ENCODE measurements at regions not wholly inside any gene's neighbourhood (a gene's known extent, or its start where the extent isn't known, plus 50 kb on each side); places are given as distances from the start of the nearest gene placed in this dataset.

DNA sequence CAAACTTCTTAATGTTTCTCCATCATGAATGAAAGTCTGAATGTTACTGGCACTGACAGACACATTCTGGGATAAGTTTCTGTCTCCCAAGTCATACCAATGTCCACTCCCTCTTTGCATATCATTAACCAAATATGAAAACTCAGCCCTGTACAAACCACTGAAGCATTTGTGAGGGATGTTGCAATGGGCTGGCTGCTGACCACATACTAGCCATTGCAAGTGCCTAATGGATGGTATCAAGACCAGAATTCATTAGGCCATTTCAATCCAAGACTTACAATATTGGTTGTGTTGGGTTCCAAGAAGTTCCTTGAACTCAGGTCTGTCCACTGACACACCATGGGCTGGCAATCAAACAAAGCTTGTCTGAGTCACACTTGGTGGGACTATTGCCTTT lies 73.8 kb downstream of the CBLN2 start:
- DNase-seq (ENCODE audit: low read depth) = no peak

DNA sequence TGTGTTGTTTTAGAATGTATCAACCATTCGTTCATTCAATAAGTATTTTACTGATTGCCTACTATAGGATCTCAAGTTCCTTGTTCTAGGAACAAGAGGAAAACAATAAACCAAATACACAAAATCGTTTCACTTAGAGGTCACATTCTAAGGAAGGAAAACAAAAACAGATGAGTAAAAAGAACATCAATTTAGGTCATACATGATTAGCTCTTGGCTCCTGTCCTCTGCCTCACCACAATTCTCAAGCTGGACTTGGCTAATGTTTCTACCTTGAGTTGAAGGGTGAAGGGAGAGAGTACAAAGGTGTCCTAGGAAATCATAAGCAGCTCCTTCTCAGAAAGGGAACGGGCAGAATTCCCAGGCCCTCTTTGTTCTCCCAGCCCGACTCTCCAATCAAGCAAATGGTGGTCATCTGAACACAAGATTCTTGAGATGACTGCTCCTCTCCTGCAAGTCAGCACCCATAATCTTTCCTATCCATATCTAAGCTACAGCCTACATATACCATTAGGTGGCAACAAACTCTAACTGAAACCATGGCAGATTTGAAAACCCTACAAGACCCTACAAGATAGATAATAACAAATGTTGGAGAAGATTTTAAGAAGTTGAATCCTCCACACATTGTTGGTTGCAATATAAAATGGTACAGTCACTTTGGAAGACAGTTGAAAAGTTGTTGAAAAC lies 76.0 kb downstream of the CBLN2 start:
- no peak for DNase-seq (ENCODE audit: low read depth)

DNA sequence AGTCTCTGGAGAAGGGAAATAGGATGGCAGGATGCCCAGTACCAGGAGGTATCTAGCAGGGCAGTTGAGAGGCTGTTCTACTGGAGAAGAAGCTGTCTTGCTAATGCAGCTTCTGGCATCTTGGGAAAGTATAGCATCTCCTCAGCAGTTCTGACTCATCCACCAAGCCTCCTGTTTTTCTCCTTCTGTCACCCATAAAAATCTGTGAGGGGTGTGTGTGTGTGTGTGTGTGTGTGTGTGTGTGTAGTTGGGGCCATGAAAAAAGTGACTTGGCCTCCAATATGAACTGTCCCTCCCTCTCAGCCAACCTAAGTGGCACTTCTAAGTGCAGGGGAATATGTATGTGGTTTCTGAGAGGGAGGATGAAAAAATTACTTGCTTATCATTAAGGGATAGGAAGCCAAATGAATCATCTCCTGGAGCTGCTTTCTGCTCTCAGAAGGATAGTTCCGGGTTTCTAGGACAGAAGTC lies 83.9 kb downstream of the CBLN2 start:
- DNase-seq (ENCODE audit: low read depth) = peak; percentile 67

DNA sequence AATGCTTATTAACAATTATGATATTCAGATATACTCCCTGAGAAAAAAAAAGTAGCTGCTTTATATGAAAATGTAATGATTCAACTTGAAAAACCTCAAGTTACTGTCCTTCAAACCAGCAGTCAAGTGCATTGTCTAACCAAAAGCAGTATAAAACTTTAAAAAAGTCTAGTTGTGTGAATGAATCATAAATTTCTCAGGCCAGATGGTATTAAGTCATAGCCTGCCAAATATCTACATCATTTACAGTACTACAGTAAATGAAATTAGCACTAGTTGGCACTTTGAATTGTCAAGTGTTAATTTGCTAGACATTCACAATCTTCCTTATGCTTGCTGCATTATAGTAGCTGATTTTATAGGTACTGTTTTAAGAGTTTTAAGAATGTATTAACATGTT lies 85.9 kb downstream of the CBLN2 start:
- DNase-seq (ENCODE audit: low read depth) = no peak

DNA sequence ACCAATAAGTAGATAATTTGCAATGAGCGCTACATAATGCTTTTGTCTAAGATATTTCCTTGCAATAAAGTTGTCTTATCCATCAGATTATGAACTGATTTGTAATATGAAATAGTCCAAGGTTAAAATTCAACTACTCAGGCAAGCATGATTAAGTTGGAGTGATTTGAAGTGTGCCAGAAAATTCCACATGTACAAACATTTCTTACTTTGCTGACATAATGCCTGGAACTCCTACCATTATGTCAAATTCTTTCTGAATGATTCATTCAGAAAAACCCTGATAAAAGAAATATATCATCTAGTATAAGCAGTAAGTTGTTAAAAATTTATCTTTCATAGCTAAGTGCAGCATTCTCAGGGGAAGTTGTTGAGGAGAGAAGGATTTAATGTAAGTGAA lies 87.3 kb downstream of the CBLN2 start:
- no peak for DNase-seq (ENCODE audit: low read depth)

DNA sequence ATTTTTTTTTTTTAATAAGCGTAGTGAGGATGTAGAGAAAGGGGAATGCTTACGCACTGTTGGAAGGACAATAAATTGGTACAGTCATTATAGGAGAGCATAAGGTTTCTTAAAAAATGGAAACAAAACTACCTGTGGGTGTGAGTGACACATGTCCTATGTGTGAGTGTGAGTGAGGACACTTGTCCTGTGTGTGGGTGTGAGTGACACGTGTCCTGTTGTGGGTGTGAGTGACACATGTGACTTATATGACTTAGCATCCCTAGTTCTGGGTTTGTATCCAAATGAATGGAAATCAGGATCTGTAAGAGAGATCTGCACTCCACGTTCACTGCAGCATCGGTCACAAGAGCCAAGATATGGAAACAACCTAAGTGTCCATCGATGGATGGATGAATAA lies 91.8 kb downstream of the CBLN2 start:
- no peak for DNase-seq (ENCODE audit: low read depth)

DNA sequence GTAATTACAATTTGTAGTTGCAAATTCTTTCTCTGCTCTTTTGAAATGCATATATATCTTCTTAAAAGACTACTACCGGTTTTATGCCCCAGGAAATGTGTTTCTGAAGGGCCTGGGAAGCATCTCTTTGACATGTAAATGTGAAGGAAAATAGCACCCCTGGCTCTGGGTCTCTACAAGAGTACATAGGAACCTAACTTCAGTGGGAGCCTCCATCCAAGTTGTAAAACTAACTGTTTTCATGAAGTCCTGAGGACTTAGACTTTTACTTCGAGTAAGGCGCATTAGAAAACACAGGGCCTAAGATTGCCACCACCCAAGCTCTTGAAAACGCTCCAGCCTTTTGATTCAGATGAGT lies 99.4 kb downstream of the CBLN2 start:
- DNase-seq (ENCODE audit: low read depth) = no peak

DNA sequence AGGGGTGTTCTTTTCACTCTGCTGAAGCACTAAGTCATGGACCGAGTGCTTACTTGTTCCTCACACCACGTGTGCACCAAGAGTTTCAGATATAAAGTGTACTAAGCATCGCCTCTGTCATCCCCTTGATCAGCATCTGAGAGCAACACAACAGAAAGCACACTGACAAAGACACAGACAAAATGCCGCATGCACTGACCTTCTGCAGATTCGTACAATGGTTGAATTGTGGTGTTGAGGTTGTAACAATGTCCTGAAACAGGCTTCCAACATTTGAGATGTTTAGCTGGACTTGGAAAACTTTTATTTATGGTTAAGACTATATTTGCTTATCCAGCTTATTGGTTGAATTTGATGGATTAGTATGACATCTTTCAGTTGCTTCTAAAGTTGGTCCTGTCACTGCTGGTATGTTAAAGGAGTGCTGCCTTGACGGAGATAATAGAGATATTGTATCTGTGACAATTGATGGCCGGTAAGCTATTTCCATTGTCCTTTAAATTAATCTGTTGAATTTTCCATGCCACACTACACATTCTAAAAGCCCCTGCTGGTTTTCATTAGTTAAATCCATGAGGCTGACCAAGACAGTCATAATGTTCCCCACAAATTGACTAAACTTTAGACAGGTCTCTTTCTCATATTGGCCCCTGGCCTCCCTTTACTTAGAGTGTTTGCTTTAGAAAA lies 99.9 kb downstream of the CBLN2 start:
- DNase-seq (ENCODE audit: low read depth) = no peak

DNA sequence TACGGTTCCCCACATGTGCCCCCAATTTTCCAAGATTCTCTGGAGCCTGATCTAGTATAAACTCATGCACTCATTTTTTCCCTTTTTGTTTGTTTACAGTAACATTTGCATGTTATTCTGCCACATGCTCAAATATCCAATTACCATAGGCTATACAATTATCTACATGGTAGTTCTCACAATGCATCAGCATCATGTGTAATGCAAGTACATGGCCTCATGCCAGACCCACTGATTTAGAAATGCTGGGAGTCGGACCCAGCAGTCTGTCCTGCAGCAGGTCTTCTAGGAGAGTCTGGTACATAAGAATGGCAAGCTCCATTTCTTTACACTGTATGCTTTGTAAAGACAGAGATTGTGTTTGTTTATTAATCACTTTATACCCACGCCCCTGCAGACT lies 107.7 kb downstream of the CBLN2 start:
- DNase-seq (ENCODE audit: low read depth) = no peak

DNA sequence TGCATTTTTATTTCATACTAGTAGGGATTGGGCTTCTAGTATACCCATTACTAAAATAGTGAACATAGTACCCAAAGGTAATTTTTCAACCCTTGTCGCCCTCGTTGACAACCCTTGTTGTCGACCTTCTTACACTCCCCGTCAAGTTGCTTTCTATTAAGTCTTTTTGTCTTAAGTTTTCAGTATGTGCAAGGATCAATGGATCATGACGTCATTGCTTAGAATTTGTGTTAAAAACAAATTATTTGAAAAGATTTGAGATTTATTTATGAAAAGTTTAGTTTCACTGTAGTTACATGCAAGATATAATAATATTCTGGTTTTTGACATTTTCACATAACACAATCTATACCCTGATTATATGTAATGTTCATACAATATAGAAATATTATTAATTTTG lies 110.4 kb downstream of the CBLN2 start:
- no peak for DNase-seq (ENCODE audit: low read depth)

DNA sequence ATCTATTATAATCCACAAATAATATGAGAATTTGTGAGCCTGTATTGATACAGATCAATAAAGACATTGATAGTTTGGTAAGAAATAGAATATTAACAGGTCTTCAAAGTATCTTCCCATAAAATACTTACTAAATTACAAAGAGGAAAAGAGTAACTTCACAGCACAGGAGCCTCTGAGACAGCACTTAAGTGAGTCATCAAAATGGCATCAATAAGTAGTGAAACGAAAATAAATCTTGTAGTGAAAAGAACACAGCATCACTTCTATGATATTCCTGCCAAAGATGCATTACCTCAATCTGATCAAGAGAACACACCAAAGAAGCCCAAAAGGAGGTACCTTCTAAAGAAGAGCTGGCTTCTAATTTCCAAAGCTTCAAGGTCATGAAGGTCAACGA lies 116.4 kb downstream of the CBLN2 start:
- DNase-seq (ENCODE audit: low read depth) = no peak

DNA sequence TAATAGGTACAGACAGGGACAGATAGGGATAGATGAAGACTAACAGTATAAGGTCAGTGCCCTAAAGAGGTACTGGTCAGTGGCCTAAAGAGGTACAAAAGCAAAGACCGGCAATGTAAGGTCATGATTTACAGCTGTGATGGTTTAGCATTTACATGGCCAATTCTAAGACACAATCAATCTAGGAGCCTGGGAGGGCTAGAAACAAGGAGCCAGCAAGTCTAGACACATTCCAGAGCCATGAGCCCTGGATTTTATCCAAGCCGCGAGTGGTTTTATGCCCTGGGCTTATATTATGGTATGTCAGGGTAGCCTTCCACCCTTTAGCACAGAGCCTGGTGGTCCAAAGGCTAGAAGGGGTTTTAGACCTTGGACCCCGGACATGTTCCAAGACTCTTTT lies 124.2 kb downstream of the CBLN2 start:
- DNase-seq (ENCODE audit: low read depth) = no peak

DNA sequence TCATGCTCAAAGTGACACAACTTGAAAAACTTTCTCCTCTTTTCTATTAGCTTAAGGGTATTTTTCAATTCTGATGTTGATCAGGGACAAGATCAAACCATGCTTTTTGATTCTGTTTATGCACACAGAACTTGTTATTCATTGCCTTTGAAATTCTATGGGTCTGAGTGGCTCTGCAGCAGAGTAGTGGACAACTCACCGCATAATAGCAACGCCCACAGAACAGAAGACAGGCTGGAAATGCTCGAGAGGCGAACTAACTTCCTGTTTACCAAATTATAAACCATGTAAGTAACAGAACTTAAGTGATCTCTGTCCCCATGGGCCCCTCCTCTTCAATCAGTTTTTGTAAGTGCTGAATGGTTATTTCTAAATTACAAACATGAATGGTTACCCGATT lies 131.2 kb downstream of the CBLN2 start:
- no peak for DNase-seq (ENCODE audit: low read depth)

DNA sequence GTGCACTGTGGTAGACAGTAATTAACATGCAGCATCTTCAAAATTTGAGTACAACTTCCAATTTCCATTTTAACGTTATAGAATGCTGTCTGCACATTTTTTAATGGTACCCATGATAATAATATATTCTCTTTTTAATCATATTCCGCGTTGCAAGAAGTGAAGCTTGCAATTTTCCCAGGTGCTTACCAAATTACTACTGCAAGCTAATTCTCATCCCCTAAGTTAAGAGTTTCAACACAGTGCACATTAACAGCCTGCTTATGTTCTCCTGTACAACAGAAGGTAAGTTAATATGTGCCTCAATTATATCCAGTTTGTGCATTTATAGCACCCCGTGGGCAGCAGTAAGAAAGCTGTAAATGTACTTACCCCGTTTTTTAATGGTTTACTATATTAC lies 132.9 kb downstream of the CBLN2 start:
- DNase-seq (ENCODE audit: low read depth) = no peak

DNA sequence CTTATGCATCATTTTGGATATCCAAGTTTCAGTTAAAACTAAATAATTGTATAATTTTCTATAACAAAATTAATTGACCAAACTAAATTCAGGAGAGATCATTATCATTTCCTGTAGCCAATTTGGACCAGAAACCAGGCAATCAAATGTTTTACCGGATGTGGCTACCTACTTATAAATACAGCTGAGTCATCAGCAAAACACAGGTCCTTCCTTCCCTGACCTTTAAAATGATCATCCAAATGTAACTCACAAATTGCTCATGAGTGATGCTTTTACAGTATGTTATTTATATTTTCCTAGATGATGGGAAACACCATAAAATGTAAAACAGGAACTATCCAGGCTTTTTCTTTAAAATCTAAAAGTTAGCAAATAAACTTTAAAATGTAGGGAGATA lies 133.7 kb downstream of the CBLN2 start:
- no peak for DNase-seq (ENCODE audit: low read depth)

DNA sequence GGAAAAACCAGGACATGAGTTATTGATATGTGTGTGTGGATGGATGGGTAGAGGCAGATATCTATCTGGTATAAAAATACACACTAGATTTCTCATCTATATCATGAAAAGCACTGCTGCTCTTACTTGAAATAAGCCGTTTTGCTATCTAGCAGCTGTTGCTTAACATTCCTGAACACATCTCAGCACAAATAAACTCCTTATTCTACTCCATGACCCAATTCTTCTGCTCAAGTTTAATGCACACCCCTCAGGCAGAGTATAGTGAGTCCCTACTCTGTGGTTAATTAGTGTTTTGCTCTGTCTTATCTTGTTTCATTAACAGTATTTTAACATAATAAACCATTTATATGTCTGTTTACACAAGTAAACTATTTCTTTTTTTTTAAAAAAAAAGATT lies 134.2 kb downstream of the CBLN2 start:
- no peak for DNase-seq (ENCODE audit: low read depth)

DNA sequence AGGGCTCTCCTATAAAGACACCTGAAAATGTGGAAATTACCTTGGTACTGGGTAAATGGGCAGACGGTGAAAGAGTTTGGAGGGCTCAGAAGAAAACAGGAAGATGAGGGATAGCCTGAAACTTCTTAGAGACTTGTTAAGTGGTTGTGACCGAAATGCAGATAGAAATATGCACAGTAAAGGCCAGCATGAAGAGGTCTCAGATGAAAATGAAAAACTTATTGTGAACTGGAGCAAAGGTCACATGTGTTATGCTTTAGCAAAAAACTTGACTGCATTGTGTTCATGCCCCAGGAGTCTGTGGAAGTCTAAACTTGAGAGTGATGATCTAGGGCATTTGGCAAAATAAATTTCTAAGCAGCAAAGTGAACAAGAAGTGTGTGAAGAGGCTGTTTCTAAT lies 137.1 kb downstream of the CBLN2 start:
- no peak for DNase-seq (ENCODE audit: low read depth)

DNA sequence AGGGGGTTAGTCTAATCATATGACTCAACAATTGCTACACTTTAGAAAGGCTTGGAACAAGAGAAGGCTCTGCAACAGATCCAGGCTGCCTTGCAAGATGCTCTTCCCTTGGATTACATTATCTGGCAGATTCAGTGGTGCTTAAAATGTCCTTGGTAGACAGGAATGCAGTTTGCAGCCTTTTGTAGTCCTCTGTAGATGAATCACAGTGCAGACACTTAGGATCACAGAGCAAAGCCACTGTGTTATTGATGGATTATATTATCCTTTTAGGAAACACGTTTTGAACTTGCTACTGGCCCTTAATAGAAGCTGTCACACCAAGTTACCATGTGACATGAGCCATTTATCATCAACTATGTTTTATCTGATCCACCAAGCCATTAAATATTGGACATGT lies 152.2 kb downstream of the CBLN2 start:
- no peak for DNase-seq (ENCODE audit: low read depth)

DNA sequence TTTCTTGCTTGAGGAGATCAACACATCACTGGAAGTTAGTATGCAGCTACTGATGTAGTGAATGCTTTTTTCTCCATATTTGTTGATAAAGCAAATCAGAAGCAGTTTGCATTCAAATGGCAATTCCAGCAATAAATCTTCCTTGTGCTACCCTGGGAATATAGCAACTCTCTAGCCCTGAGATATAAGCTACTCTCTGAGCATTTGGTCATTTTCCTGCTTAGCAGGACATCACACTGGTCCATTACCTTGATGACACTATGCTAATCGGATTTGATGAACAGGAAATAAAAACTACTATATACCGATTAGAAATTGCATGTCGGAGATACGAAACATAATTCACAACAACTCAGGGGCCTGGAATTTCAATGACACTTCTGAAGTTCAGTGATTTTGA lies 152.7 kb downstream of the CBLN2 start:
- DNase-seq (ENCODE audit: low read depth) = no peak

DNA sequence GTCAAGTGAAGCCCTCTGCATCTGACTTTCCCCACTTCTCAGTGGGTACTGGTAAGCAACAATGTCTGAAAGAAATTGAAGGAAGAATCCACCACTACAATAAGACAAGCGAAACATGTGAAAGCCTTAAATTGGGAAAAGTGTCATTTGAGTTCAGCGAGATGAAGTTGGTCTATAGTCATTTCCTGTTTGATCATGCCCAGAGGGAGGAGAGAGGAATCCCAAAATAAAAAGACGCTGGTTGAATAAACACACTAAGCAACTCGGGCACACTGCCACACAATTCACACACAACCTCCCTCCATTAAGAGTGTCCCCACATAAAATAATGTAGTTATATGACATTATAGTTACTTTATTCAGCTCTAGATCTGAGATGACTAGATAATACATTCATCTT lies 166.1 kb downstream of the CBLN2 start:
- no peak for DNase-seq (ENCODE audit: low read depth)

DNA sequence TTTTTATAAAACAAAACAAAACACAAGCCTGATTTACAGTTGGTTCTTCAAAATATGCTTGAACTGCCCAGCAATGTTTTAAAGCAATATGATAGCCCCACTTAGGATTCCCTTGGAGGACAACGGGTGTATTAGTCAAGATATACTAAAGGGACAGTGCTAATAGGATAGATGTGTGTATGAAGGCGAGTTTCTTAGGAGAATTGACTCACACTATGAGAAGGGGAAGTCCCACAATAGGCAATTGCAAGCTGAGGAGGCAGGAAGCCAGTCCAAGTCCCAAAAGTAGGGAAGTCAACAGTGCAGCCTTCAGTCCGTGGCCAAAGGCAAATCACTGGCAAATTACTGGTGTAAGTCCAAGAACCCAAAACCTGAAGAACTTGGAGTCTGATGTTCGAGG lies 167.9 kb downstream of the CBLN2 start:
- DNase-seq (ENCODE audit: low read depth) = no peak

DNA sequence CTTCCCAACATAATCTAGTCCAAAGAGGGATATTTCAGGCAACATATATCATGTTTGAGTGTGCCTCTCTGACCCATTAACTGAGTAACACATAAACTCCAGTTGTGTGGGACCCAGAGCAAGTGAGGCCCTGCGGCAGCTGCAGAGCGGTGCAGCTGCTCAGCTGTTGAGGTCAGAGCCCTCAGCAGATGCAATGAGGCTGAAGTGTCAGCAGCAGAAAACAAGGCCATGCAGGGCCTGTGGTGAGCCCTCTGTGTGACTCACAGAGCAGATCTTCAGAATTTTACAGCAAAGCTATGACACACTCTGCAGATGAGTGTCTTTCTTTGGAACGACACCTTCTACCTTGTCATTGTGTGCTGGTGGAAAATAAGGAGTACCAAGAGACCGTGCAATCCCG lies 168.5 kb downstream of the CBLN2 start:
- peak; percentile 78 for DNase-seq (ENCODE audit: low read depth)

DNA sequence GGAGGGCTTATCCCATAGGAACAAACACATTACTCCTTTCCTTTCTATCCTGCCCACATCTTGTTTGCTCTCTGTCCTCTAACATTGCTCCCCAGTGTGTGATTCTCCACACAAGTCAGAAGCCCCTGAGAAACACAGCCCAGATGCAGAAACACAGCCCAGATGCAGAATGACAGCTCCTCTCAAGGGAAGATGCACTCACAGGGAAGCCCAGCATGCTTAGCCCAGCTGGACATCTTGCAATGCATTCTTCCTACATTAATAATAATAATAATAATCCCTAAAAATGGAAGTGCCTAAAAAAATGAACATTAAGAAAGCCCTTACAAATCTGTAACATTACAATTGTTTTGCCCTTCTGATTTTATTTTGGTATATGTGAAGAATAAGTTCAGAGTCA lies 172.1 kb downstream of the CBLN2 start:
- DNase-seq (ENCODE audit: low read depth) = no peak

DNA sequence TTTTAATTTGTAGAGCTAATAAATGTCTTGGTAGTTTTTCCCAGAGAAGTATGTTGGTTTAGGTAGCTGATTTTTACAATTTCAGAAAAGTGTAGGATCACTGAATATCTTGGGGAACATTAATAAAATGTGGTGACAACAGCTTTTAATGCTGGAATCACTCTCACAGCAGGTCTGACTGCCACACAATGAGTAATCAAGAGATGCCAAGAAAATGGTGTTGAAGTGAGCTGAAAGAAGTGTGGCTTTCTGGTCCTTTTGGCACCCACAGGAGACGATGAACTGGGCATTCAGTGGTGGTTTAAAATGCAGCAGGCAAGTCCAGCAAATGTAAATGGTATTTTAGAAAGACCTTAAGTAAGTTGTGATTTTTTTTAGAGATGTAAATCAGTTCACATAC lies 175.8 kb downstream of the CBLN2 start:
- no peak for DNase-seq (ENCODE audit: low read depth)
